SK-N-SH treated with all-trans-retinoic acid at 6 μM for 48 hours (cell line): ENCODE measurements at regions not wholly inside any gene's neighbourhood (a gene's known extent, or its start where the extent isn't known, plus 50 kb on each side); places are given as distances from the start of the nearest gene placed in this dataset.
"Not testable (repeated sequence)": the region's sequence is repeated elsewhere in the genome, so short reads cannot be mapped to it uniquely, and the experiment has no call there.

Experiments
- ATAC-seq: fragments of 200-7000 bp; cut with Tn5 transposase; 3 replicates; pipeline ENCODE4 v1.9.1; 2020; ENCODE audit warnings: mild to moderate bottlenecking, moderate library complexity
- ARNTL ChIP-seq: fragments of 450-650 bp; formaldehyde crosslinking; IDR thresholded peaks from 2 replicates; pipeline ENCODE4 v1.5.0; 2020; ENCODE audit warnings: low read depth, mild to moderate bottlenecking, moderate library complexity, borderline replicate concordance
- CSDC2 ChIP-seq: fragments of 250-450 bp; sonication (Bioruptor Pico); IDR thresholded peaks from 2 replicates; pipeline ENCODE4 v1.5.0; 2020; ENCODE audit warnings: mild to moderate bottlenecking, moderate library complexity
- ESRRG ChIP-seq: fragments of 250-450 bp; sonication (Bioruptor Pico); IDR thresholded peaks from 2 replicates; pipeline ENCODE4 v1.6.1; 2021; ENCODE audit warnings: mild to moderate bottlenecking
- GLIS3 ChIP-seq: fragments of 250-450 bp; sonication (Bioruptor Pico); IDR thresholded peaks from 2 replicates; pipeline ENCODE4 v1.5.0; 2020; ENCODE audit warnings: mild to moderate bottlenecking, moderate library complexity
- ISL1 ChIP-seq: fragments of 250-450 bp; sonication (Bioruptor Pico); IDR thresholded peaks from 2 replicates; pipeline ENCODE4 v2.1.2; 2022; ENCODE audit warnings: mild to moderate bottlenecking, moderate library complexity
- PATZ1 ChIP-seq: fragments of 250-450 bp; sonication (Bioruptor Pico); IDR thresholded peaks from 2 replicates; pipeline ENCODE4 v1.8.0; 2020; ENCODE audit warnings: mild to moderate bottlenecking, moderate library complexity, borderline replicate concordance
- PPARA ChIP-seq: fragments of 250-450 bp; sonication (Bioruptor Pico); IDR thresholded peaks from 2 replicates; pipeline ENCODE4 v1.5.0; 2020; ENCODE audit warnings: mild to moderate bottlenecking, borderline replicate concordance
- RARB ChIP-seq: fragments of 250-450 bp; sonication (Bioruptor Pico); IDR thresholded peaks from 2 replicates; pipeline ENCODE4 v1.8.0; 2021; ENCODE audit warnings: mild to moderate bottlenecking, moderate library complexity
- SNAI2 ChIP-seq: fragments of 250-450 bp; sonication (Bioruptor Pico); IDR thresholded peaks from 2 replicates; pipeline ENCODE4 v1.5.0; 2020; ENCODE audit warnings: mild to moderate bottlenecking, moderate library complexity
- TCF4 ChIP-seq: fragments of 250-450 bp; sonication (Bioruptor Pico); IDR thresholded peaks from 2 replicates; pipeline ENCODE4 v1.8.0; 2021; ENCODE audit warnings: mild to moderate bottlenecking, moderate library complexity, borderline replicate concordance
- TOX ChIP-seq: fragments of 250-450 bp; sonication (Bioruptor Pico); IDR thresholded peaks from 2 replicates; pipeline ENCODE4 v1.8.0; 2021; ENCODE audit warnings: mild to moderate bottlenecking, moderate library complexity, borderline replicate concordance
- TSHZ2 ChIP-seq: fragments of 250-450 bp; sonication (Bioruptor Pico); IDR thresholded peaks from 2 replicates; pipeline ENCODE4 v1.5.0; 2020; ENCODE audit warnings: mild to moderate bottlenecking, moderate library complexity
- ZC3H10 ChIP-seq: fragments of 250-450 bp; sonication (Bioruptor Pico); IDR thresholded peaks from 2 replicates; pipeline ENCODE4 v1.5.1; 2021; ENCODE audit warnings: mild to moderate bottlenecking, moderate library complexity
- ZFP3 ChIP-seq: fragments of 250-450 bp; sonication (Bioruptor Pico); IDR thresholded peaks from 2 replicates; pipeline ENCODE4 v1.5.0; 2020; ENCODE audit warnings: mild to moderate bottlenecking, moderate library complexity
- ZFP30 ChIP-seq: fragments of 450-650 bp; formaldehyde crosslinking; IDR thresholded peaks from 2 replicates; pipeline ENCODE4 v1.5.0; 2022; ENCODE audit warnings: mild to moderate bottlenecking, moderate library complexity
- ZNF565 ChIP-seq: fragments of 450-650 bp; formaldehyde crosslinking; conservative IDR thresholded peaks from 2 replicates; pipeline ENCODE4 v1.5.0; 2020; ENCODE audit warnings: low read depth, mild to moderate bottlenecking, moderate library complexity
- ZNF8 ChIP-seq: fragments of 450-650 bp; formaldehyde crosslinking; IDR thresholded peaks from 2 replicates; pipeline ENCODE4 v1.5.0; 2020; ENCODE audit warnings: mild to moderate bottlenecking, moderate library complexity
- TF ChIP-seq, protein P1 (sequence below): fragments of 250-450 bp; sonication (Bioruptor Pico); IDR thresholded peaks from 2 replicates; pipeline ENCODE4 v1.5.1; 2021; ENCODE audit warnings: mild to moderate bottlenecking, moderate library complexity
- TF ChIP-seq, protein P2 (sequence below): fragments of 250-450 bp; sonication (Bioruptor Pico); IDR thresholded peaks from 2 replicates; pipeline ENCODE4 v1.8.0; 2021; ENCODE audit warnings: low read depth, mild to moderate bottlenecking, moderate library complexity, borderline replicate concordance

GRCh38 chr6:15887491-15888461 lies 224.9 kb upstream of the DTNBP1 start:
- TF ChIP-seq SNAI2 = no peak
- TF ChIP-seq, all 23 proteins: peak for 0
- ATAC-seq = no peak

GRCh38 chr6:15885624-15886023 lies 222.8 kb upstream of the DTNBP1 start:
- ATAC-seq = no peak
- TF ChIP-seq TCF4 (no peak), ZFP30 (CRISPR knock-in tag) (no peak), ZNF565 (CRISPR knock-in tag) (no peak), RARB (CRISPR knock-in tag) (no peak)

- not testable (repeated sequence) for ATAC-seq
These were observed 220.8 kb upstream of the DTNBP1 start for GRCh38 chr6:15883593-15883992.

DNA sequence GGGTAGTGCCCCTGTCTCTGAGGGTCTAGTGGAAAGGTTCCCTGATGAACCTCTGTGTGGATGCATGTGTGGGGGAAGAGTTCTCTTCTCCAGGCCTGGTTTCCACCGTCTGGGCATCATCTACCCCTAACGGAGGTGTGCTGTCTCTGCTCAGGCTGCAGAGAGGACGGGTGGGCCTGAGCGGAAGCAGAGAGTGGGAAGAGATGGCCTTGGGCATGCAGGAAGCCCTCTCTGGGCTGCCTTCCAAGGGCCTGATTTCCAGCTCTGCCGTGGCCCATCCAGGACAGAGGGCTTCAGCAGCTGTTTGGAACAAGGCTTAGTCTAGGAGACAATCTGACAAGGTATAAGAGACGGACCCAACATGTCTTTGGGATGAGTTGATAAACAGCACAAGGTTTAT lies 220.1 kb upstream of the DTNBP1 start:
- ATAC-seq = no peak
- TF ChIP-seq PPARA (CRISPR knock-in tag) (no peak), RARB (CRISPR knock-in tag) (no peak), ZC3H10 (CRISPR knock-in tag) (no peak), ZFP3 (CRISPR knock-in tag) (no peak), ISL1 (CRISPR knock-in tag) (no peak), ZFP30 (CRISPR knock-in tag) (no peak), CSDC2 (CRISPR knock-in tag) (no peak), TOX (CRISPR knock-in tag) (no peak), TCF4 (no peak), SNAI2 (no peak), ZNF8 (CRISPR knock-in tag) (no peak), ESRRG (CRISPR knock-in tag) (no peak), PATZ1 (CRISPR knock-in tag) (no peak), ARNTL (CRISPR knock-in tag) (no peak), TSHZ2 (CRISPR knock-in tag) (no peak)
- TF ChIP-seq, protein P1, sequence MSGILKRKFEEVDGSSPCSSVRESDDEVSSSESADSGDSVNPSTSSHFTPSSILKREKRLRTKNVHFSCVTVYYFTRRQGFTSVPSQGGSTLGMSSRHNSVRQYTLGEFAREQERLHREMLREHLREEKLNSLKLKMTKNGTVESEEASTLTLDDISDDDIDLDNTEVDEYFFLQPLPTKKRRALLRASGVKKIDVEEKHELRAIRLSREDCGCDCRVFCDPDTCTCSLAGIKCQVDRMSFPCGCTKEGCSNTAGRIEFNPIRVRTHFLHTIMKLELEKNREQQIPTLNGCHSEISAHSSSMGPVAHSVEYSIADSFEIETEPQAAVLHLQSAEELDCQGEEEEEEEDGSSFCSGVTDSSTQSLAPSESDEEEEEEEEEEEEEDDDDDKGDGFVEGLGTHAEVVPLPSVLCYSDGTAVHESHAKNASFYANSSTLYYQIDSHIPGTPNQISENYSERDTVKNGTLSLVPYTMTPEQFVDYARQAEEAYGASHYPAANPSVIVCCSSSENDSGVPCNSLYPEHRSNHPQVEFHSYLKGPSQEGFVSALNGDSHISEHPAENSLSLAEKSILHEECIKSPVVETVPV (CRISPR knock-in tag) = no peak
- TF ChIP-seq, protein P2, sequence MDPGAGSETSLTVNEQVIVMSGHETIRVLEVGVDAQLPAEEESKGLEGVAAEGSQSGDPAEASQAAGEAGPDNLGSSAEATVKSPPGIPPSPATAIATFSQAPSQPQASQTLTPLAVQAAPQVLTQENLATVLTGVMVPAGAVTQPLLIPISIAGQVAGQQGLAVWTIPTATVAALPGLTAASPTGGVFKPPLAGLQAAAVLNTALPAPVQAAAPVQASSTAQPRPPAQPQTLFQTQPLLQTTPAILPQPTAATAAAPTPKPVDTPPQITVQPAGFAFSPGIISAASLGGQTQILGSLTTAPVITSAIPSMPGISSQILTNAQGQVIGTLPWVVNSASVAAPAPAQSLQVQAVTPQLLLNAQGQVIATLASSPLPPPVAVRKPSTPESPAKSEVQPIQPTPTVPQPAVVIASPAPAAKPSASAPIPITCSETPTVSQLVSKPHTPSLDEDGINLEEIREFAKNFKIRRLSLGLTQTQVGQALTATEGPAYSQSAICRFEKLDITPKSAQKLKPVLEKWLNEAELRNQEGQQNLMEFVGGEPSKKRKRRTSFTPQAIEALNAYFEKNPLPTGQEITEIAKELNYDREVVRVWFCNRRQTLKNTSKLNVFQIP = no peak

DNA sequence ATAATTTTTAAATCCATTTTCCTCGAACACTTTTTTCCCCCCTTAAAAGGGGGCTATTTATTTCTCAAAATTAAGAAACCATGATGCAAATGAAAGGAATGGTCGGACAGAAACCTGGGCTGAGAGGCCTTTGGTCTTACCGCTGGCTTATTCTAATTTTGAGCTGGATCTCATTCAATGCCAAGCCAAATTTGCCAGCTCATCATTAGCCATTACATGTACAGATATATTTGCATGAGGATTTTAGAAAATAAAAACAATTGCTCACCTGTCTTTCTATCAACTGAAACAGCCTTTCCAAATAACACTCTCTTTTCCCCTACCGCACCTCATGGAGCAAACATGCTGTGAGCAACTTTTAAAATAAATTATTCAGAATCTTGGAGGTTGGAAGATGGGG lies 219.5 kb upstream of the DTNBP1 start:
- ATAC-seq = no peak
- TF ChIP-seq ESRRG (CRISPR knock-in tag) (no peak), CSDC2 (CRISPR knock-in tag) (no peak), GLIS3 (CRISPR knock-in tag) (no peak), PPARA (CRISPR knock-in tag) (no peak), TSHZ2 (CRISPR knock-in tag) (no peak)
